ENCODE measurements at regions not wholly inside any gene's neighbourhood (a gene's known extent, or its start where the extent isn't known, plus 50 kb on each side); places are given as distances from the start of the nearest gene placed in this dataset.

- Histone ChIP-seq H3K4me3 (no peak overlapping the region), H3K4me1 (no peaks in the 10 kb centered on the region), H3K9me3 (no peaks in the 10 kb centered on the region), H3K36me3 (no peaks in the 10 kb centered on the region), H3K27me3 (no peaks in the 10 kb centered on the region), H3K27ac (no peak overlapping the region)
- no peak for ATAC-seq
- intact Hi-C loops (cut with DNase I), result no loop called here
- WGBS (ENCODE audit: insufficient coverage, low coverage, low lambda C conversion rate, missing lambda C conversion rate), result 5% methylated on average over 1 of the region's 1 CpG
- DNase-seq, result no peak
- no peak for TF ChIP-seq POLR2A (IDR thresholded peaks at IDR 0.05)
- TF ChIP-seq, protein P1, sequence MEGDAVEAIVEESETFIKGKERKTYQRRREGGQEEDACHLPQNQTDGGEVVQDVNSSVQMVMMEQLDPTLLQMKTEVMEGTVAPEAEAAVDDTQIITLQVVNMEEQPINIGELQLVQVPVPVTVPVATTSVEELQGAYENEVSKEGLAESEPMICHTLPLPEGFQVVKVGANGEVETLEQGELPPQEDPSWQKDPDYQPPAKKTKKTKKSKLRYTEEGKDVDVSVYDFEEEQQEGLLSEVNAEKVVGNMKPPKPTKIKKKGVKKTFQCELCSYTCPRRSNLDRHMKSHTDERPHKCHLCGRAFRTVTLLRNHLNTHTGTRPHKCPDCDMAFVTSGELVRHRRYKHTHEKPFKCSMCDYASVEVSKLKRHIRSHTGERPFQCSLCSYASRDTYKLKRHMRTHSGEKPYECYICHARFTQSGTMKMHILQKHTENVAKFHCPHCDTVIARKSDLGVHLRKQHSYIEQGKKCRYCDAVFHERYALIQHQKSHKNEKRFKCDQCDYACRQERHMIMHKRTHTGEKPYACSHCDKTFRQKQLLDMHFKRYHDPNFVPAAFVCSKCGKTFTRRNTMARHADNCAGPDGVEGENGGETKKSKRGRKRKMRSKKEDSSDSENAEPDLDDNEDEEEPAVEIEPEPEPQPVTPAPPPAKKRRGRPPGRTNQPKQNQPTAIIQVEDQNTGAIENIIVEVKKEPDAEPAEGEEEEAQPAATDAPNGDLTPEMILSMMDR (IDR thresholded peaks at IDR 0.05), result no peak
These were observed 614.1 kb upstream of the VRK2 start for GRCh38 chr2:57432528-57432927.

DNA sequence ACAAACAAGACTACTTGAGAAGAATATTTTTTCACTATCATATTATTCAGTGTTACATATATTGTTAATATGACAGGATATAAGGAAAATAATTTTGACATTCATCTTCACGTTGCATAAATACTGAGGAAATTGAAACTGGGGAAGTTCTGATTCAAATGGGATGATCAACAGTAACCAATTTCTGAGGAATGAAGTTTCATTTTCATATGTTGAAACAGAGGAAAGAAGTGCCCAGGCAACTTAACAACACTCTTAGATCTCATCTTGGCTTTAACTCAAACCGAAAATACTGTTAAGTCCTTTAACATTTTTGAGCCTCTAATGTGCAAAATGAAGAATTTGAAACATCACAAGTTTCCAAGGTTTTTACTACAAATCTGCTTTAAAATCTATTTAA, 612.2 kb upstream of the VRK2 start:
- intact Hi-C loops (cut with DNase I), result no loop called here
- TF ChIP-seq POLR2A (IDR thresholded peaks at IDR 0.05), result no peak
- 47% methylated on average over 2 of the region's 2 CpGs for WGBS (ENCODE audit: insufficient coverage, low coverage, low lambda C conversion rate, missing lambda C conversion rate)
- no peaks in the 10 kb centered on the region for H3K36me3 ChIP-seq
- H3K4me1 ChIP-seq, result no peaks in the 10 kb centered on the region
- DNase-seq (no peak), ATAC-seq (peak in 1 of 4 donors; percentile 30)
- no peak overlapping the region for H3K27ac ChIP-seq
- H3K9me3 ChIP-seq, result no peaks in the 10 kb centered on the region
- no peaks in the 10 kb centered on the region for H3K27me3 ChIP-seq
- no peak overlapping the region for H3K4me3 ChIP-seq

- WGBS (ENCODE audit: insufficient coverage, low coverage, low lambda C conversion rate, missing lambda C conversion rate), result 71% methylated on average over 1 of the region's 1 CpG
- Histone ChIP-seq H3K4me1 (no peaks in the 10 kb centered on the region), H3K36me3 (no peaks in the 10 kb centered on the region), H3K4me3 (no peak overlapping the region), H3K27ac (no peak overlapping the region), H3K27me3 (no peaks in the 10 kb centered on the region), H3K9me3 (no peaks in the 10 kb centered on the region)
- intact Hi-C loops (cut with DNase I), result no loop called here
- TF ChIP-seq POLR2A (IDR thresholded peaks at IDR 0.05), result no peak
- TF ChIP-seq, protein P1 (IDR thresholded peaks at IDR 0.05), result no peak
- ATAC-seq (no peak), DNase-seq (no peak)
These were observed 611.6 kb upstream of the VRK2 start for GRCh38 chr2:57434972-57435371.

DNA sequence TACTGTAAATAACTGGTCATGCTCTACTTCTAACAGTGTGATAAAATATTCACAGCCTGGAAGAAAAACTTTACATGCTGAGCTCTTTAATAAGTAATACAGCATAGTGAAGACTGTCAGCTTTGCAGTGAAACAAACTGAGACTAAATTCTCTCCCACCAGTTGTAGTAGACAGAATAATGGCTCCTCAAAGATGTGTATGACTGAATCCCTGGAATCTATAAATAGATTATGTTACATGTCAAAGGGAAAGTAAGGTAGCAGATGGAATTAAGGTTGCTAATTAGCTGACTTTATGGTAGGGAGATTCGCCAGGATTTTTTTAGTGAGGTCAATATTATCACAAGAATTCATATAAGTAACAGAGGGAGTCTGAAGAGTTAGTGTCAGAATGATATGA, 609.5 kb upstream of the VRK2 start:
- no peaks in the 10 kb centered on the region for H3K4me1 ChIP-seq
- intact Hi-C loops (cut with DNase I), result no loop called here
- H3K4me3 ChIP-seq, result no peak overlapping the region
- no peaks in the 10 kb centered on the region for H3K36me3 ChIP-seq
- DNase-seq (no peak), ATAC-seq (no peak)
- H3K27ac ChIP-seq, result no peak overlapping the region
- H3K27me3 ChIP-seq, result no peaks in the 10 kb centered on the region
- no peaks in the 10 kb centered on the region for H3K9me3 ChIP-seq
- TF ChIP-seq, protein P1 (IDR thresholded peaks at IDR 0.05), result no peak
- TF ChIP-seq POLR2A (IDR thresholded peaks at IDR 0.05), result no peak
- WGBS (ENCODE audit: insufficient coverage, low coverage, low lambda C conversion rate, missing lambda C conversion rate), result 11% methylated on average over 1 of the region's 1 CpG

GRCh38 chr2:57440437-57440836, 606.2 kb upstream of the VRK2 start:
- no peak for ATAC-seq
- Histone ChIP-seq H3K27me3 (no peaks in the 10 kb centered on the region), H3K27ac (no peak overlapping the region), H3K9me3 (no peaks in the 10 kb centered on the region), H3K4me1 (no peaks in the 10 kb centered on the region), H3K36me3 (no peaks in the 10 kb centered on the region), H3K4me3 (no peak overlapping the region)
- TF ChIP-seq, protein P1 (IDR thresholded peaks at IDR 0.05), result no peak
- TF ChIP-seq POLR2A (IDR thresholded peaks at IDR 0.05), result no peak
- intact Hi-C loops (cut with DNase I), result no loop called here
- no peak for DNase-seq
- 100% methylated on average over 1 of the region's 1 CpG for WGBS (ENCODE audit: insufficient coverage, low coverage, low lambda C conversion rate, missing lambda C conversion rate)
